Erythroblast (primary cell): ENCODE measurements at regions not wholly inside any gene's neighbourhood (a gene's known extent, or its start where the extent isn't known, plus 50 kb on each side); places are given as distances from the start of the nearest gene placed in this dataset.

Source experiments
- GATA1 ChIP-seq: IDR thresholded peaks from 2 replicates; pipeline ENCODE4 v1.6.1; 2011; ENCODE audit warnings: low read depth, mild to moderate bottlenecking, control low read depth, low read length, moderate library complexity
- POLR2A ChIP-seq: IDR thresholded peaks from 2 replicates; pipeline ENCODE4 v1.6.1; 2011; ENCODE audit warnings: mild to moderate bottlenecking, low read length

DNA sequence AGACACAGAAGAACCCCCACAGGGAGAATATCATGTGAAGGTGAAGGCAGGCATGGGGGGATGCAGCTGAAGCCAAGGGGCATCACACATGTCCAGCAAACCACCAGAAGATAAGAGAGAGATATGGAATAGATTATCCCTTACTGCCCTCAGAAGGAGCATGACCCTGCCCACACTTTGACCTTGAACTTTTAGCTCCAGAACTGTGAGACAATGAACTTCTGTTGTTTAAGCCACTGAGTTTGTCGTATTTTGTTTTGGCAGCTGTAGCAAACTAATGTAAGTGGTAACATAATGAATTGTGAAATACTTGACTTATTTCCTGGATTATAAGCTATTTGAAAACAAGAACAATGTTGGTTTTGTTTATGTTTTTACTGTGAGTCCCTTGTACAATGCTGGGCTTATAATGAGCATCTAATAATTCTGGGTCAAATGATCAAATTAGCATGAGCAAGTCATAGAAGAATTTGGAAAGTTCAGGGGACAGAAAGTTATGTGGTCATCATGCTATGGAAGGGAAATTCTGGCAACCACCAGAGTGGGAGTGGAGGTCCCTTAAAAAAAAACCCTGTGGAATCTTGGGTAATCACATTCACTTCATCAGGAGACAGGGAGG, 541.0 kb upstream of the KLHL29 start:
- TF ChIP-seq POLR2A: no peak
- TF ChIP-seq GATA1: no peak
